Stimulated activated CD8-positive, alpha-beta memory T cell treated with anti-CD3 and anti-CD28 coated beads, Interleukin-4, amount 100 ng/mL, for 48 hours (primary cell): ENCODE measurements at regions not wholly inside any gene's neighbourhood (a gene's known extent, or its start where the extent isn't known, plus 50 kb on each side); places are given as distances from the start of the nearest gene placed in this dataset.

Experiments used
- DNase-seq: peaks from one replicate; pipeline ENCODE4 v3.0.0-alpha.2; 2020

DNA sequence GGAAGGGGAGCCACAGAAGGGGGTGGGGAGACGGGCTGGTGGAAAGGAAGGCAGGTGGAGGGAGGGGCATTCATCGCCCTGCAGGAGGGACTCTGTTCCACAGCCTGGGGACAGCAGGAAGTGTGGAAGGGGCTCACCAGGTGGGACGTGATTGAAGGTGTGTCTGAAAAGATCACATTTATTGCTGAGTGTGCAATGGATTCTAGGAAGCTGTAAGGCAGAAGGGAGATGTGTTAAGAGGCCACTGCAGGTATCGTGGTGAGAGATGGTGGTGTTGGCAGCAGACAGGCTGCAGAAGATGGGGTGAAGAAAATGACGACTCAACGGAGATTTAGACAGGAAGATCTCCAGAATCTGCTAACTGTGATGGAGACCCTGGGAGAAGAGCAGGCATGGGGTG, 537.4 kb downstream of the MN1 start:
- DNase-seq: no peak

DNA sequence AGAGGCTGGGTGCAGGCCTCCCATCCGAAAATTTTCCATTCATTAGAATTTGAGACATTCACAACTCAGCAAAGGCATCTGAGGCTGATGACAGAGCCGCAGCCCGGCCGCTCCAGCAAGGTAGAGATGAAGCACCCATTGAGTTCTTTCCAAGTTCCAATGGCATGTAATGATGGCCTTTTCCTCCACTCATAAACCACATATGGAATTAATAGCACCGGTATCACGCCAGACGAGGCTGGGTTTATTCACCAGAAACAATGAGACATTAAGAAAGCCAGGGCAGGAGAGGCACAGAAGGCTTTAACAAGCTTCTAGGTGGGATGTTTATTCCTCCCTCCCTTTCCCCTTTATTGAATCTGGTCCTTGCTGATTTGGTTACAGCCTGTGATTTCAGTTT, 534.4 kb downstream of the MN1 start:
- DNase-seq: no peak

DNA sequence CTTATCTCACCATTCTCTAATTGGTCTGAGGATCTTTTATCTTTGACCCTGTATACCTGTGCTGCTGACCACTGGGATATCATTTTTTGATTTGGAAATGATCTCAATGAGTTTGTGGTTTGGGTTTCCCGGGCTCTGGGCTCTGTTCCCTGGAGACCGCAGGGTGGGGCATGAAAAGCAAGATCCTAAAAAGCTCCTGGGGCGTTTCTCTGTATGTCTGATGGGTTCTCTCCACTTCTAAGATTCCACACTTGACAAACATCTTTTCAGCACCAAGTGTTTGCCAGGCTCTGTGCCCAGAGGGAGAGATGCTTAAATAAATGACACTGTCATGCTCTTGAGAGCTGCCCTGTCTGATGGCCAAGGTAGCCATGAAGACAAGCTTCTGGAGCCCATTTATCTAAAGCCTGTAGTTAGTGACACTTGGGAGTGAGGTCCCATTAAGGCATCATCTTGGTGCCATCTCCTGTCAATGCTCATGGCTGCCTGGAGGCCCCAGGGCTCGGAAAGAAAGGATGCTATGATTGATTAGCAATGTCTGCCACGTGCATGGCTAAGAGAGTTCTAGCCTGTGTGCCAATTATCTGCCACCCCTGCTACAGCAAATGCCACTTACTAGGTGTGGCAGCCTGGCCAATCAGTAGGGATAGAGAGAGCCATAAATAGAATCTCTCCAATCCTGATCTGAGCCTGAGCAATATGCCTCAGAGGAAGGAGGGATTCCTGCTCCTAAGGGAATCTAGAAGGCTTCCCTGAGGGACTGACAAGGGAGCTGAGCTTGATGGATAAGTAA, 531.6 kb downstream of the MN1 start:
- no peak for DNase-seq

DNA sequence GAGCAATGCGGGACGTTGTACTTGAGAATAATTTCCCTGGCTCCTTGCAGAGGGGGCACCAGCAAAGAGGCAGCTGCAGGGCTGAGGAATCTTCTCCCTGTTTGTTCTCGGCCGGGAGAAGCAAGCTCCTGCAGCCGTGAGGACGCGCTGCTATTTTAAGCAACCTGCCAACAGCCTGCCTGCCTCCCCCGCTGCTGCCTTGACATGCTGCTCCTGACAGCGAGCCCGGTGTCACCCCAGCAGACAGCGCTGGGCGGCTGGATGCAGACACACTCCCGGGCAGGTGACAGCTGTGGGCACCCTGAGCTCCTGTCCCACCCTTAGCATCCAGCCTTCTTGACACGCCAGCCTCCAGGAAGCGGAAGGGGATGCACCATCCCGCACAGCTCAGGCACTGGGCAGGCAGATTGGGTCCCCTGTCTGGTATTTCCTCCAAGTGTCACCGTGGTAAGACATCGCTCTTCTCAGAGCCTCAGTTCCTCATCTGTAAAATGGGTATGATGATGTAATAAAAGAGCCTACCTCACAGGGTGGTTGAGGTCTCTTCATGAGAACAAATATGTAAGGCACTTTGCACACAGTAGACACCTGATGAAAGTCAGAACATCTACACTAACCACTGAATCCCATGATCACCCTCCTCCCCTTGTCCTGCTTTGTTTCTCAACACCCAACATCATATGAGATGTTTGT, 530.6 kb downstream of the MN1 start:
- no peak for DNase-seq

DNA sequence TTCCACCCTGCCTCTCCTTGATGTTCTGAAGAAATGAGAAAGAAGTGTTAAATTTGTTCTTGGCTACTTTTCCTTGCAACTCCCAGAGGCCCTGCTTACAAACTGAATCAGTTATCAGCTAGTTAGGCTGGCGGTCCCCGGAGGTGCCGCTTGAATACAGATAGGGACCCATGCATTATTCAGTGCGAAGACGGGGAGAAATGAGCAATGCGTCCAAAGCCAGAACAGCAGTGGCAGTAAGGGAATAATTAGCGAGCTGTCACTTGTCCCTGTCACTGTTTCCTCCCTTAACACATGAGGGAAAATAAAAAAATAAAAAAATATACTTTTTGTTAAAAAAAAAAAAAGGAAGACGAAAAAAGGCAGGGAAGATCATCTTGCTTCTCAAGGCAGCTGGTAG, 528.1 kb downstream of the MN1 start:
- no peak for DNase-seq

DNA sequence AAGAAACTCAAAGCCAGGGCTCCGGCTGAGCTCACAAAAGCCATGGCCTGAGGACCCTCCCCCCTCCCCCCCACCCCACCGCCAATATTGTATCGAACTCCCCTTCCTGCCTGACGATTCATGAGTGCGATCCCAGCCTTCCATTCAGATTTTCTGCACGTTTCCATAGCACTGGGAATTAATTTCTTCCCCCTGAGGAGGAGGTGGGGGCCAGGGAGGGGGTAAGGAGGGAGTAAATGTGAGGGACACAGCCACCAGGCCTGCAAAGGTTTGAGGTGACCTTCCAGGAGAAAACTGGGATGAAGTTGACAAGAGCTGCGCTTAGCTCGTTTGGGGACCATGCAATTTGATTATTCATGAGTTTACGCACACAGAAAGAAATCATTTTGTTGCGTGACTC, 527.7 kb downstream of the MN1 start:
- no peak for DNase-seq

DNA sequence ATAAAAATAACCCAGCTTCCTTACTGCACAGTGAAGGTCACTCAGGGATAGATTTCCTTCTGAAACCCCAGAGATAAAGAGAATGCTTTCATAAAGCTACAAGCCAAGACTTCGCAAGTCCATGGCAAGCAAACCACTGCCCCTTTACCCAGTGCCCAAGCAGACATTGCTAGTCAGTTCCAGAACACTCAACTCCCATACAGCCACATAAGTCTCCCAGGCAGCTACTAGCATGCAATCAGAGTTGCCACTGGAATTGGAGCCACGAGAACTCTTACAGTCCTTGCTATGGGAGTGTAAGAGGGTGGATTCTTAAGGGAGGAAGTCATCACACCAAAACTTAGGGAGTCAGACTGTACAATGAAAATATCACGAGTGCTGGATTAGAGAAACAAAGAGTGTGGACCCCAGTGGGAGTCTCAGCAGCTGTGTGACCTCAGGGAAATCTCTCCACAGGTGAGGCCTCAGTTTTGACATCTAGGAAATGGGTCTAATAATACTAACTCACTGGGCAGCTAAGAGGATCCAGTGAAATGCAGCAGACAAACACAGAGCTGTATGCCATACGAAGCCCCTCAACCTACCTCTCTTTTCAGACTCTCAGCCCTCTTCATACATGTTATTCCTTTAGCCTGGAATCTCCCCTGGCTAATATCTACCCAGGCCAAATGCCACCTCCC, 526.6 kb downstream of the MN1 start:
- no peak for DNase-seq

DNA sequence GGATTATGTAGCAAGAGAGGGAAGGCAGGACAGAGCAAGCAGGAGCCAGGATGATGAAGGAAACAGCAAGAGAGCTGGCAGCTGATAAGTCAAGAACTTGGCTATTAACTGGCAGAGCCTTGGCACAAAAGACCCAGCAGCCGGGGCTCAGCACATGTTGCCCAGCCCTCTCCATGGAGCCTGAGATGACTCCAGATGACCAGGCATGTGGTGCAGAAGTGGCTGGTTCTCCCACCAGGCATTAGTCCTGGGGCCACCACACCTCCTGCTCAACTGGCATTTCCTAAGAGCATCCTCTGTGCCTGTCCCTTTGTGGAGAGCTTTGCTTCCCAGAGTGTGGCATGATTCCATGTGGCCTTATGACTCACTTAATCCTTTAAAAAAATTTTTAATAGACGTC, 522.6 kb downstream of the MN1 start:
- no peak for DNase-seq

DNA sequence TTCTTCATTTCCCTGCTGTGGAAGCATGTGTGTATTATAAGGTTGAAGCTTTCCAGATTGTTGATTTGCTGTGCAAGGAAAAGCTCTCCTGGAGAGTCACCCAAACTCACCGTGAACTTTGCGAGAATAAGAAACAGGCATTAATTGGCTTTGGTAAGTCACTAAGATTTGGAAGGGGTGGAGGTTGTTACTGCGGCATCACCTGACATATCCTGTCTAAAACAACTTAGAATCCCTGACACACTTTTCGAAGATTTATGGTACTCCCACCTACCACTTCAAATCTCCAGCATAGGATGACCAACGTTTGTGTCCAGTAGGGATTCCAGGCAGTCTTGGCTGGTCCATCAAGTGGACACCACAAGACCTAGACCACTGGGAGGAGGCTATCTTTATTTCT, 518.3 kb downstream of the MN1 start:
- DNase-seq: no peak

DNA sequence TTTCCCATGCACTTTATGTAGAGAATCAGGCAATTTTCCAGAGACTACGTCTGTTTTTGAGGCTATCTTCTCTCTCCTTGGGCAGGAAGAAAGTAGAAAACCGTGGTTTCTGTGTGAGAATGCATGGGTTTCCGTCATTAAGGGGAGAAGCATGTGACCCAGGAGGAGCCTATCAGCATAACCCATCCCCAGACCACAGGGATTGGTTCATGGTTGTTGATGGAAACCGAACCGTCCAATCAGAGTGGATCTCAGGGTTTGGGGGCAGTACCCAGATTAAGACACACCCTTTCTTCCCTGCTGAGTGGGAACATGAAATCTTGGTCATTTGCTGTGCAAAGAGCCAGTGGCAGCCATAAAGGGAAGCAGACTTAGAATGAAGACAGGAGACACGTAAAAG, 517.8 kb downstream of the MN1 start:
- no peak for DNase-seq

DNA sequence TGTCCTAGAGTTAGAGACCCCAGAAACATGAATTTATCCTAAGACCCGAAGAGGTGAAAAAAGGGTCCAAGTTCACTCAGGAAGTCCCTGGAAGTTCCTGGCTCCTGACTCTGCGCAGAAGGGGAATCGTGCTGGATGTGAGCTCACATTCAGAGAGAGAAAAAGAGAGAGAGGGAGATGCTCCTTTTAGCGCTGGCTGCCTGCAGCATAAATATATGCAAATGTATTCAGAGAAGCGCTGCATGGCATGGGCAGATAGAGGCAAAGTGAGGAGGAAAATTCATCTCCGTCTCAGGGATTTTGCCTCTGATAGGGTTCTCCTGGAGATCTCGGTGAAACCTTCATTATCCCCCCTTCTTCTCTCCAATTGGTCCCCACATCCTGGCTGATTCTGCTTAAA, 517.2 kb downstream of the MN1 start:
- no peak for DNase-seq

DNA sequence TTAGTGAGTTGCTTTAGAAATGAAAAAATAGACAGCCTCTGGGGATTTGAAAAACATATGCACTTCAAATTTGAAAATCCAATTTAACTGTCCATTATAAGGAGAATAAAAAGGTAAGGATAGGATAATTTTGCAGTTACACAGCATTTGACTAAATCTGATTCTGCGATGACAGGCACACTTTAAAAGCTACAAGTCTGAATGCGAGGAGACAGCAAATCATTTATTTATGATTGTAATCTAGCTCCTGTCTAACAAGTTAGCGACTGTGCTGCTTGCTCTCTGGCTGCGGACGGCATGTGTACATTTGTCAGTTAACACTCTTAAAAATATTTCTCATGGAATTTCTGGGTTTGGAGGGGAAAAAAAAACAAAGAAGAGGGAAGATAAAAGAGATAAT, 514.8 kb downstream of the MN1 start:
- no peak for DNase-seq

DNA sequence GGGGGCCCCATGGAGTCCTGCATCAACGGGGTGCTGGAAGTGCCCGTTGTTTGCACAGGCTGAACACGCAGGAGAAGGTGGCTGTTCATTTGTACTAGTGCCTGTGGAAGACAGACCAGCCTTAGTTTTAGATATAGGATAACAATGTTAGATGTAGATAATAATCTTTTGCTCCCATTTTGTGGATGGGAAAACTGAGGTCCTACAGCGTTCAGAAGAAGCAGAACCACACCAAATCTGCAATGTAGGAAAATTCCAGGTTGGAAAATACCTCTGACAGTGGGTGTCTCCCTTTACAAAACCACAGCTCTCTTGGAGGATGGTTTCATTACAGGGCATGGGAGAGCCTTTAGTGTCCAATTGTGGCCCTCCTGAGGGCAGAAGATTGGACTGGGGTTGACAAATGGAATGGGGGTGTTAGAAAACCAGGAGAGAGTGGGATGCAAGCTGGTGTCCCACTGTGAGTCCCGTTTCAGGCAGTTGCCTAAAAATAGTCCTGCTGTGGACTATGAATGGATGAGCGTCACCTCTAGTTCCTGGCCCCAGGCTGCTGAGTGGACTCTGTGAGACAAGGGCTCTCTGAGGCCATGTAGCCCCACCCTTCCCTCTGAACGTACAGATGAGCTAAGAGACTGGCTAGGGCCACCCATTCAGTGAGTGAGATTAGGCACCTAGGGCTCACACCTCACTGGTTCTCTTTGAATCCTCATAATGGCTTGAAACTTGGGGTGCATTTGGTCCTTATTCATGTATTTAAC, 508.8 kb downstream of the MN1 start:
- no peak for DNase-seq

DNA sequence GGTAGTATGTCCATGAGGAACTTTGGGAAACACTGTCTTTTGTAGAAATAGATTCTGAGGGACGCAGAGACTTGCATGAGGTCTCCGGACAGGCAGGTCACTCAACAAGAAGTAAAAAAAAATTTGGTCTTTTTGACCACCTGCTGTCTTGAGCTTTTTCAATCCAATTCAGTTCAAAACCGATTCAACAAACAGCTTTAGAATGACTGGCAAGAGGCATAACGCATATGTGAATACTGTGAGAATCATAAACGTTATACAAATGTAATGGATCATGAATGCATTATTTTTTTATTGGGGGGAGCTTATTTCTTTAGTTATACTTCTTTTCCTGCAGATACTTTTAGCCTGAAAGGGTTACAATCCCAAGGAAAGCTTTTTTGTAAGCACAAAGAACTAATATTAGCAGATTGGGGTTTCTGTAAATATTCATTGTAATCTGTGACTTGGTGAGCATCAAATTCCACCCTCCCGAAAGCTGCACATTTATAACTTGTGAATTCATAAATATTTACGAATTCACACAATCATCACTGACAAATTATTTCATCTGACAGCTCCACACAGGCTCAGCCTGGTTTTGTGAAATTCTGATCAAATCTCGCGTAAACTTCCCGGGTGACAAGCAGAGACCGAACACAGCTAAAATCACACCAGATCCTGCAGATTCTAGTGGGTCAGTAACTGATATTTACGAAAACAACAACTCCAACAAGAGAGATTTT, 507.7 kb downstream of the MN1 start:
- DNase-seq: no peak

DNA sequence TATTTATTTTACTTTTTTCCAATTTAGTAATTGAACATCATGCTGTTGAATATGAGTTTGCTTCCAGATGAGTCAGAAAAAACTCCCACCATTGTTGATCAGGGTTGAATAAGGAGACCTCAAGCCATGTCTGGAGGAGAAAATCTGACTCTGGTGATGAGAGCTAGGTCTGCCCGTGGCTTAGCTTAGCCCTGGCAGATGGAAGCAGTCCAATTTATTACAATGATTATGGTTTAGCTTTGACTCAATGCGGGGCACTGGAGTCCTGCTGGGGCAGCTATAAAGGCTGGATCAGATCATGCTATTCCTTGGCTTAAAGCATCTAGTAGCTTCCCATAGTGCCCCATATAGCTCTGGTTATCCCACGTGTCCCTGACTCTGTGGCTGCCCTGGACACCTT, 506.5 kb downstream of the MN1 start:
- DNase-seq: no peak

DNA sequence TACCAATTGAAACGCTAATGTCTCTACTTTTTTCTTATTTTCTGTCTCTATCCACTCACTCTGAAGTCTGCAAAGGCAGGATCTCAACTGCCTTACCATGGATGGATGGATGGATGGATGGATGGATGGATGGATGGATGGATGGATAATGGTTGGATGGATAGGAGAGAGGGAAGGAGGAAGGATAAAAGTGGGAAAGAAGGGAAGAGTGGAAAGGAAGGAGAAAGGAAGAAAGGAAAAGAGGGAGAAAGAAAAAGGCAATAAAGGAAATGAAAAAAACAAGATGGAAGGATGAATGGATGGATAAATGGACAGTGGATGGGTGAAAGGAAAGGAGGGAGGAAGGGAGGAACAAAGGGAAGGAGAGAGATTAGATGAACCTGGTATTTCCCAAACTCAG, 506.0 kb downstream of the MN1 start:
- DNase-seq: no peak

DNA sequence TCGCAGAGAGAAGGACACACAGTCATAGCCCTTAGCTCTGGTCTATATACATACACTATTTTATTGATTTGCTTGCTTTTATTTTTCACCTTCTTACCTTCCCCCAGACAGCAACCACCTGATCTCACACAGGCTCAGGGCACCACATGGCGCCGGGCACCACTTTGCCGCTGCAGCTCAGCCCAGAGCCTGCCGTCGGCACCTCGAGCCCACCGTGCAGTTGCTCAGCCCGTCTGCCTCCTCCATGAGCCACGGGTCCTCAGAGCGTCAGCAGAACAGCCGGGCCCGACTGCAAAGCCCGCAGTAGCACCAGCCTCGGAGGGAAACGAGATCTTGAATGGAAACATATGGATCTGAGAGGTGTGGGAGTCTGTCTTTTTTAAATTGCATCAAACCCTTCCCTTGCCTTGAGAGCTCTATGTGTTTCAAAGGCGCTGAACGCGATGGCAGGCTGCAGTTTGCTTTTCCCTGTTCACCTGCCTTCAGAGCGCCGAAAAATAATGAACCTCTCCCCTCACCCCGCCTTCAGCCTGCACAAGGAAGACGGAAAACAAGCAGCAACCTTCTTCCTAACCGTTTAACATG, 505.4 kb downstream of the MN1 start:
- no peak for DNase-seq

DNA sequence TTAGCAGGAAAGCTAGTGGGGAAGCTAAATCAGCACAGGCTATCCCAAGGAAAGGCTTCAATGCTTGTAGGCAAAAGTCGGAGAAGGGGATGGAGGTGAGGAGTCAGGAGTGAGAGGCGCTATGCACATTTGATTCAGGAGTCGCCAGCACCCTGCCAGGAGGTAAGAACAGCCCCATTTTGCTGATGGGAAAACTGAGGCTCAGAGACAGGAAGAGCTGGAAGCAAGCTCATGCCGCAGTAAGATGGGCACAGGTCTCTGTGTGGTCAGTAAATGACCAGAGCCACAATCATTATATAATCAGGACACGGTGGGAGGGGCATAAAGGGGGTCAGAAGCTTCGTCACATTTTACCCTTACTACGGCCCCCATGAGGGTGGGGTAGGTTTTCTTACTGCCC, 504.4 kb downstream of the MN1 start:
- DNase-seq: no peak

DNA sequence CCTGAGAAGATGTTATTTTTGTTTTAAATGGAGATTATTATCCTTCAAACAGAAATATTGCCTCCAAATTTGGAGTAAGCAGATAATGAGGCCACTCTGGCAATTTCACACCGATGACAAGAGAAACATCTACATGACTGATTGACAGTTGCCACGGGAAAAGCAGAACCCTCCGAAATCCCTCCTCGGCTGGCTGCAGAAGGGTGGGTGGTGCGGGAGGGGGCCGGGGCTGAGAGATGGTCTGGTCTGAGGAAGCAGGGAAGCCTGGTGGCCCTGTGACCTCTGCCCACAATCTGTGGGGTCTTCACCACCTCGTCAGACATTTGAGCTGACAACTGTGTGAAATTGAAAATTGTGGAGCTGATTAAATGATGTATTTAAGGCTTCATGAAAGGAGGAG, 503.2 kb downstream of the MN1 start:
- no peak for DNase-seq

DNA sequence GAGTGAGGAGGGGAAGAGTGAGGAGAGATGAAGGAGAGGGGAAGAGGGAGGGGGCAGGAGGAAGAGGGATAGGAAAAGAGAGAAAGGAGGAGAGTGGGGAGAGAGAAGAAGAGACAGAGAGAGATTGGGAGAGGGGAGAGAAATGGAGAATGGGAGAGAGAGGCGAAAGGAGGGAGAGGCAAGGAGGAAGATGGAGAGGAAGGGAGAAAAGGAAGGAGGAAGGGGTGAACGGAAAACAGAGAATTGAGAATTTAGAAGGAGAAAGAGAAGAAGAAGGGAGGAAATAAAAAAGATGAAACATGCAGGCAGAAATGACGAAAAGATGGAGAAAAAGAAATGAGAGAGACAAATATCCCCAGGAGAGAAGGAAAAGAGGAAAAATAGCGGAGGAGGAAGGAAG, 502.8 kb downstream of the MN1 start:
- DNase-seq: no peak

DNA sequence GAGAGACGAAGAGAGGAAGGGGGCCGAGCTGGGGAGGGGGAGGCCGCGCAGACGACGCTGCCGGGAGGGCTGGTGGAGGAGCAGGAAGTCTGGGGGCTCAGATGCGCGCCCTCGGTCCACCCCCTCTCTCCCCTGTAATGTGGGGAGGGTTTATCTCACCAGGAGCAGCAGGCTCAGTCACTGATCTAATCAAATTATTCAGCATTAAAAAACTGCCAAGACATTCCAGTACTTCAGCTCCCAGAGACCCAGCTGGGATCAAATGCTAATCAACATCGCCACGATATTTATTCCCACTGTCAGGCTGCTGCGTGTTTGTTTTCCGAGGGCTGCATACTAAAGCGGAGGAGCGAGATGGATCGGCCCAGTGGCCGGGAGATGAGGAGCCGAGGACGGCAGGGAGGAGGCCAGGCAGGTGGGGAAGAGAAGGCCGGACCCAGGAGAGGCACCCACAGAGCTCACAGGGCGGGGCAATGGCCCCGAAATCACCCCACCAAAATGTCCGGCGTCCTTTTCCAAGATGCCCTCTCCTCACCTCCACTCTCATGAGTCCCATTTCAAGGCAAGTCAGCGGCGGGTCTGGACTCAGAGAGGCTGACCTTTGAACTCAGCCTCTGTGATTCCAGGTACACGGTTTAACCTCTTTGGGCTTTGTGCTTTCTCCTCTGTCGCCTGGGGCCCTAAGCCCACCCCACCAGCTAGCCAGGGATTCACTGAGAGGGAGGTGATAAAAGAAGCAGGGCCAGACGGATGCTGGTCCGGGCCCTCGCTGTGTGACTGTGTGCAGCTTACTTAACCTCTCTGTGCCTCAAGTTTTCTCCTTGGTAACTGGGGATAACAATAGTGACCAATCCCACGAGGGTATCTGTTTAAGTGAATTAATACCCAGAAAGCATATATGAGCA, 502.1 kb downstream of the MN1 start:
- no peak for DNase-seq
